Colonic mucosa (tissue), 4 donors: ENCODE measurements at regions not wholly inside any gene's neighbourhood (a gene's known extent, or its start where the extent isn't known, plus 50 kb on each side); places are given as distances from the start of the nearest gene placed in this dataset.

Source experiments
- DNase-seq: peaks from one replicate; pipeline ENCODE4 v3.0.0-alpha.2; 2020
- H3K27ac ChIP-seq: fragments of 200-600 bp; one replicate; pipeline ENCODE4 v1.8.0; 2021
- H3K27me3 ChIP-seq: fragments of 200-600 bp; one replicate; pipeline ENCODE4 v1.8.0; 2021
- H3K36me3 ChIP-seq: fragments of 200-600 bp; one replicate; pipeline ENCODE4 v1.8.0; 2021
- H3K4me1 ChIP-seq: fragments of 200-600 bp; one replicate; pipeline ENCODE4 v1.8.0; 2021; ENCODE audit warnings: mild to moderate bottlenecking
- H3K4me3 ChIP-seq: fragments of 200-600 bp; one replicate; pipeline ENCODE4 v1.8.0; 2021
- H3K9ac ChIP-seq, 2 donors: one replicate each; pipeline ENCODE4 v1.7.0; 2013; ENCODE audit warnings: control low read depth in 2 of 2, low read depth in 2 of 2, low read length in 2 of 2
- H3K9me3 ChIP-seq: fragments of 200-600 bp; one replicate; pipeline ENCODE4 v1.8.0; 2021
- CTCF ChIP-seq: fragments of 200-600 bp; IDR thresholded peaks from one replicate; pipeline ENCODE4 v1.8.0; 2022; ENCODE audit warnings: antibody characterized with exemption, mild to moderate bottlenecking
- intact Hi-C: fragments of 100-400 bp; cut with DNase I; formaldehyde crosslinking; loops from one replicate; pipeline ENCODE4 v1.14.1; 2022
- donor health status: healthy.
- donor health status: DM: no; HTN: no; CAD: no.
- donor health status: DM: no; HTN: no; CAD: no.

- no peak overlapping the region for H3K27ac ChIP-seq
- H3K4me3 ChIP-seq, result no peak overlapping the region
- H3K4me1 ChIP-seq, result no peaks in the 10 kb centered on the region
- no peak for DNase-seq
- no peaks in the 10 kb centered on the region for H3K27me3 ChIP-seq
- no peaks in the 10 kb centered on the region for H3K9me3 ChIP-seq
- intact Hi-C loops, result no loop called here
- TF ChIP-seq CTCF, result no peak
- H3K36me3 ChIP-seq, result no peaks in the 10 kb centered on the region
- no peak overlapping the region for H3K9ac ChIP-seq
These were observed 263.9 kb downstream of the LRIG3 start for GRCh38 chr12:58656254-58657009.

- no peak for DNase-seq
- Histone ChIP-seq H3K27ac (no peak overlapping the region), H3K9ac (no peak overlapping the region), H3K27me3 (no peaks in the 10 kb centered on the region), H3K9me3 (no peaks in the 10 kb centered on the region), H3K4me1 (no peaks in the 10 kb centered on the region), H3K4me3 (no peak overlapping the region), H3K36me3 (no peaks in the 10 kb centered on the region)
- no peak for TF ChIP-seq CTCF
- intact Hi-C loops, result no loop called here
These were observed 263.1 kb downstream of the LRIG3 start for GRCh38 chr12:58657190-58657589.

- no peak overlapping the region for H3K27ac ChIP-seq
- H3K9me3 ChIP-seq, result no peaks in the 10 kb centered on the region
- DNase-seq, result no peak
- no peaks in the 10 kb centered on the region for H3K27me3 ChIP-seq
- intact Hi-C loops, result no loop called here
- TF ChIP-seq CTCF, result no peak
- H3K4me1 ChIP-seq, result no peaks in the 10 kb centered on the region
- H3K4me3 ChIP-seq, result no peak overlapping the region
- no peak overlapping the region for H3K9ac ChIP-seq
- no peaks in the 10 kb centered on the region for H3K36me3 ChIP-seq
These were observed 254.9 kb downstream of the LRIG3 start for GRCh38 chr12:58665375-58665774.

GRCh38 chr12:58668233-58668632, 252.1 kb downstream of the LRIG3 start:
- no peaks in the 10 kb centered on the region for H3K36me3 ChIP-seq
- TF ChIP-seq CTCF, result no peak
- H3K4me1 ChIP-seq, result no peaks in the 10 kb centered on the region
- no peak overlapping the region for H3K9ac ChIP-seq
- H3K27me3 ChIP-seq, result no peaks in the 10 kb centered on the region
- no peak overlapping the region for H3K4me3 ChIP-seq
- intact Hi-C loops, result no loop called here
- H3K9me3 ChIP-seq, result no peaks in the 10 kb centered on the region
- no peak overlapping the region for H3K27ac ChIP-seq
- no peak for DNase-seq

GRCh38 chr12:58668871-58669270, 251.4 kb downstream of the LRIG3 start:
- no peak overlapping the region for H3K9ac ChIP-seq
- H3K9me3 ChIP-seq, result no peaks in the 10 kb centered on the region
- intact Hi-C loops, result no loop called here
- no peaks in the 10 kb centered on the region for H3K36me3 ChIP-seq
- H3K27ac ChIP-seq, result no peak overlapping the region
- no peak overlapping the region for H3K4me3 ChIP-seq
- no peak for TF ChIP-seq CTCF
- H3K4me1 ChIP-seq, result no peaks in the 10 kb centered on the region
- no peak for DNase-seq
- H3K27me3 ChIP-seq, result no peaks in the 10 kb centered on the region
